SK-N-SH treated with all-trans-retinoic acid at 6 μM for 48 hours (cell line): ENCODE measurements at regions not wholly inside any gene's neighbourhood (a gene's known extent, or its start where the extent isn't known, plus 50 kb on each side); places are given as distances from the start of the nearest gene placed in this dataset.

ENCODE experiments used
- ATAC-seq: fragments of 200-7000 bp; cut with Tn5 transposase; 3 replicates; pipeline ENCODE4 v1.9.1; 2020; ENCODE audit warnings: mild to moderate bottlenecking, moderate library complexity
- ARNTL ChIP-seq: fragments of 450-650 bp; formaldehyde crosslinking; IDR thresholded peaks from 2 replicates; pipeline ENCODE4 v1.5.0; 2020; ENCODE audit warnings: low read depth, mild to moderate bottlenecking, moderate library complexity, borderline replicate concordance
- BACH2 ChIP-seq: fragments of 250-450 bp; sonication (Bioruptor Pico); IDR thresholded peaks from 2 replicates; pipeline ENCODE4 v1.9.0; 2021; ENCODE audit warnings: mild to moderate bottlenecking, borderline replicate concordance
- CSDC2 ChIP-seq: fragments of 250-450 bp; sonication (Bioruptor Pico); IDR thresholded peaks from 2 replicates; pipeline ENCODE4 v1.5.0; 2020; ENCODE audit warnings: mild to moderate bottlenecking, moderate library complexity
- ESRRG ChIP-seq: fragments of 250-450 bp; sonication (Bioruptor Pico); IDR thresholded peaks from 2 replicates; pipeline ENCODE4 v1.6.1; 2021; ENCODE audit warnings: mild to moderate bottlenecking
- ISL1 ChIP-seq: fragments of 250-450 bp; sonication (Bioruptor Pico); IDR thresholded peaks from 2 replicates; pipeline ENCODE4 v2.1.2; 2022; ENCODE audit warnings: mild to moderate bottlenecking, moderate library complexity
- PPARA ChIP-seq: fragments of 250-450 bp; sonication (Bioruptor Pico); IDR thresholded peaks from 2 replicates; pipeline ENCODE4 v1.5.0; 2020; ENCODE audit warnings: mild to moderate bottlenecking, borderline replicate concordance
- SNAI2 ChIP-seq: fragments of 250-450 bp; sonication (Bioruptor Pico); IDR thresholded peaks from 2 replicates; pipeline ENCODE4 v1.5.0; 2020; ENCODE audit warnings: mild to moderate bottlenecking, moderate library complexity
- TCF4 ChIP-seq: fragments of 250-450 bp; sonication (Bioruptor Pico); IDR thresholded peaks from 2 replicates; pipeline ENCODE4 v1.8.0; 2021; ENCODE audit warnings: mild to moderate bottlenecking, moderate library complexity, borderline replicate concordance
- ZC3H10 ChIP-seq: fragments of 250-450 bp; sonication (Bioruptor Pico); IDR thresholded peaks from 2 replicates; pipeline ENCODE4 v1.5.1; 2021; ENCODE audit warnings: mild to moderate bottlenecking, moderate library complexity
- ZFP3 ChIP-seq: fragments of 250-450 bp; sonication (Bioruptor Pico); IDR thresholded peaks from 2 replicates; pipeline ENCODE4 v1.5.0; 2020; ENCODE audit warnings: mild to moderate bottlenecking, moderate library complexity
- ZFP30 ChIP-seq: fragments of 450-650 bp; formaldehyde crosslinking; IDR thresholded peaks from 2 replicates; pipeline ENCODE4 v1.5.0; 2022; ENCODE audit warnings: mild to moderate bottlenecking, moderate library complexity
- ZNF565 ChIP-seq: fragments of 450-650 bp; formaldehyde crosslinking; conservative IDR thresholded peaks from 2 replicates; pipeline ENCODE4 v1.5.0; 2020; ENCODE audit warnings: low read depth, mild to moderate bottlenecking, moderate library complexity
- ZNF70 ChIP-seq: fragments of 450-650 bp; formaldehyde crosslinking; IDR thresholded peaks from 2 replicates; pipeline ENCODE4 v1.5.0; 2020; ENCODE audit warnings: mild to moderate bottlenecking, moderate library complexity
- TF ChIP-seq, protein P1 (sequence below): fragments of 250-450 bp; sonication (Bioruptor Pico); IDR thresholded peaks from 2 replicates; pipeline ENCODE4 v1.5.1; 2021; ENCODE audit warnings: mild to moderate bottlenecking, moderate library complexity
- TF ChIP-seq, protein P2 (sequence below): fragments of 250-450 bp; sonication (Bioruptor Pico); IDR thresholded peaks from 2 replicates; pipeline ENCODE4 v1.8.0; 2021; ENCODE audit warnings: low read depth, mild to moderate bottlenecking, moderate library complexity, borderline replicate concordance
- TF ChIP-seq, protein P3 (sequence below): fragments of 250-450 bp; sonication (Bioruptor Pico); IDR thresholded peaks from 2 replicates; pipeline ENCODE4 v1.5.0; 2020; ENCODE audit warnings: mild to moderate bottlenecking, moderate library complexity
- TF ChIP-seq, protein P4 (sequence below): fragments of 250-450 bp; sonication (Bioruptor Pico); IDR thresholded peaks from 2 replicates; pipeline ENCODE4 v1.8.0; 2020; ENCODE audit warnings: mild to moderate bottlenecking, moderate library complexity, borderline replicate concordance
- TF ChIP-seq, protein P5 (sequence below): fragments of 250-450 bp; sonication (Bioruptor Pico); IDR thresholded peaks from 2 replicates; pipeline ENCODE4 v1.5.1; 2020; ENCODE audit warnings: low read depth, mild to moderate bottlenecking, moderate library complexity

DNA sequence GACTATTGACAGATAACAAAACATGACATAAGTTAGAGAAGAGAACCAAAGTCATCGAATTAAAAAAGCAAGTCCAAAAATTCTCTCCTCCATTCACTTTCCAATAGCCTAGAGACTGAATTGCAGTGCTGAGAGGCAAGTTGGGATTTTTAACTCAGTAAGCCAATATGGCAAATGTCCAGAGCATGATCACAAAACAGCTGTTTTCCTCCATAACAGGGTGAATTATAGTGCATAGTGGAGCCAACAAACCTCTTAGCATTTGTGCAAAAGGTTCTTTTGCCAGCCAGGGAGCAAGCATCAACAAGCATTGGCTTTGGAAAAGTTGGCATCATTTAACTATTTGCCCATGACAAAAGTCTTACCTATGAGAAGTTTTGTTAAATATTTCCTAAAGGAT, 458.8 kb upstream of the NOVA1 start:
- no peak for ATAC-seq
- peak; percentile 68 for TF ChIP-seq ISL1
- no peak for TF ChIP-seq PPARA
- TF ChIP-seq ZFP3 (CRISPR knock-in tag), result no peak

DNA sequence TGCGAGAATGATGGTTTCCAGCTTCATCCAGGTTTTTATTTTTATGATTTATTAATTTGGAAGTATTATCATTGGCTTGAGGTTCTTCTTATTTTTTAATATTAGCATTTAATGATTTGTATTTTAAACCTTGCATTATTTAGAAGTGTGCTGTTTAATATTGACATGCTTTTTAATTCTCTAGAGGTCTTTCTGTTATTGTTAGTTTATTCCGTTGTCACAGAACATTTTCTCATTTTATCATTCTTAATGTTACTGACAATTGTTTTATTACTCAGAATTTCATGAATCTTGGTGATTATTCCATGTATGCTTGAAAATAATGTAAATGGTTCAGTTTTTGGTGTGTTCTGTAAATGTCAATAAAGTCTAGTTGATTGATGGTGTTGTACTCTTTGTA, 463.5 kb upstream of the NOVA1 start:
- TF ChIP-seq, protein P1, sequence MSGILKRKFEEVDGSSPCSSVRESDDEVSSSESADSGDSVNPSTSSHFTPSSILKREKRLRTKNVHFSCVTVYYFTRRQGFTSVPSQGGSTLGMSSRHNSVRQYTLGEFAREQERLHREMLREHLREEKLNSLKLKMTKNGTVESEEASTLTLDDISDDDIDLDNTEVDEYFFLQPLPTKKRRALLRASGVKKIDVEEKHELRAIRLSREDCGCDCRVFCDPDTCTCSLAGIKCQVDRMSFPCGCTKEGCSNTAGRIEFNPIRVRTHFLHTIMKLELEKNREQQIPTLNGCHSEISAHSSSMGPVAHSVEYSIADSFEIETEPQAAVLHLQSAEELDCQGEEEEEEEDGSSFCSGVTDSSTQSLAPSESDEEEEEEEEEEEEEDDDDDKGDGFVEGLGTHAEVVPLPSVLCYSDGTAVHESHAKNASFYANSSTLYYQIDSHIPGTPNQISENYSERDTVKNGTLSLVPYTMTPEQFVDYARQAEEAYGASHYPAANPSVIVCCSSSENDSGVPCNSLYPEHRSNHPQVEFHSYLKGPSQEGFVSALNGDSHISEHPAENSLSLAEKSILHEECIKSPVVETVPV, result no peak
- TF ChIP-seq, protein P2, sequence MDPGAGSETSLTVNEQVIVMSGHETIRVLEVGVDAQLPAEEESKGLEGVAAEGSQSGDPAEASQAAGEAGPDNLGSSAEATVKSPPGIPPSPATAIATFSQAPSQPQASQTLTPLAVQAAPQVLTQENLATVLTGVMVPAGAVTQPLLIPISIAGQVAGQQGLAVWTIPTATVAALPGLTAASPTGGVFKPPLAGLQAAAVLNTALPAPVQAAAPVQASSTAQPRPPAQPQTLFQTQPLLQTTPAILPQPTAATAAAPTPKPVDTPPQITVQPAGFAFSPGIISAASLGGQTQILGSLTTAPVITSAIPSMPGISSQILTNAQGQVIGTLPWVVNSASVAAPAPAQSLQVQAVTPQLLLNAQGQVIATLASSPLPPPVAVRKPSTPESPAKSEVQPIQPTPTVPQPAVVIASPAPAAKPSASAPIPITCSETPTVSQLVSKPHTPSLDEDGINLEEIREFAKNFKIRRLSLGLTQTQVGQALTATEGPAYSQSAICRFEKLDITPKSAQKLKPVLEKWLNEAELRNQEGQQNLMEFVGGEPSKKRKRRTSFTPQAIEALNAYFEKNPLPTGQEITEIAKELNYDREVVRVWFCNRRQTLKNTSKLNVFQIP, result no peak
- TF ChIP-seq ESRRG (CRISPR knock-in tag) (no peak), TCF4 (CRISPR knock-in tag) (no peak), SNAI2 (CRISPR knock-in tag) (no peak), ZNF565 (CRISPR knock-in tag) (no peak), ZC3H10 (CRISPR knock-in tag) (no peak), ZNF70 (CRISPR knock-in tag) (no peak), ZFP3 (CRISPR knock-in tag) (no peak)
- TF ChIP-seq, protein P3, sequence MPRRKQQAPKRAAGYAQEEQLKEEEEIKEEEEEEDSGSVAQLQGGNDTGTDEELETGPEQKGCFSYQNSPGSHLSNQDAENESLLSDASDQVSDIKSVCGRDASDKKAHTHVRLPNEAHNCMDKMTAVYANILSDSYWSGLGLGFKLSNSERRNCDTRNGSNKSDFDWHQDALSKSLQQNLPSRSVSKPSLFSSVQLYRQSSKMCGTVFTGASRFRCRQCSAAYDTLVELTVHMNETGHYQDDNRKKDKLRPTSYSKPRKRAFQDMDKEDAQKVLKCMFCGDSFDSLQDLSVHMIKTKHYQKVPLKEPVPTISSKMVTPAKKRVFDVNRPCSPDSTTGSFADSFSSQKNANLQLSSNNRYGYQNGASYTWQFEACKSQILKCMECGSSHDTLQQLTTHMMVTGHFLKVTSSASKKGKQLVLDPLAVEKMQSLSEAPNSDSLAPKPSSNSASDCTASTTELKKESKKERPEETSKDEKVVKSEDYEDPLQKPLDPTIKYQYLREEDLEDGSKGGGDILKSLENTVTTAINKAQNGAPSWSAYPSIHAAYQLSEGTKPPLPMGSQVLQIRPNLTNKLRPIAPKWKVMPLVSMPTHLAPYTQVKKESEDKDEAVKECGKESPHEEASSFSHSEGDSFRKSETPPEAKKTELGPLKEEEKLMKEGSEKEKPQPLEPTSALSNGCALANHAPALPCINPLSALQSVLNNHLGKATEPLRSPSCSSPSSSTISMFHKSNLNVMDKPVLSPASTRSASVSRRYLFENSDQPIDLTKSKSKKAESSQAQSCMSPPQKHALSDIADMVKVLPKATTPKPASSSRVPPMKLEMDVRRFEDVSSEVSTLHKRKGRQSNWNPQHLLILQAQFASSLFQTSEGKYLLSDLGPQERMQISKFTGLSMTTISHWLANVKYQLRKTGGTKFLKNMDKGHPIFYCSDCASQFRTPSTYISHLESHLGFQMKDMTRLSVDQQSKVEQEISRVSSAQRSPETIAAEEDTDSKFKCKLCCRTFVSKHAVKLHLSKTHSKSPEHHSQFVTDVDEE (CRISPR knock-in tag), result no peak
- TF ChIP-seq, protein P4, sequence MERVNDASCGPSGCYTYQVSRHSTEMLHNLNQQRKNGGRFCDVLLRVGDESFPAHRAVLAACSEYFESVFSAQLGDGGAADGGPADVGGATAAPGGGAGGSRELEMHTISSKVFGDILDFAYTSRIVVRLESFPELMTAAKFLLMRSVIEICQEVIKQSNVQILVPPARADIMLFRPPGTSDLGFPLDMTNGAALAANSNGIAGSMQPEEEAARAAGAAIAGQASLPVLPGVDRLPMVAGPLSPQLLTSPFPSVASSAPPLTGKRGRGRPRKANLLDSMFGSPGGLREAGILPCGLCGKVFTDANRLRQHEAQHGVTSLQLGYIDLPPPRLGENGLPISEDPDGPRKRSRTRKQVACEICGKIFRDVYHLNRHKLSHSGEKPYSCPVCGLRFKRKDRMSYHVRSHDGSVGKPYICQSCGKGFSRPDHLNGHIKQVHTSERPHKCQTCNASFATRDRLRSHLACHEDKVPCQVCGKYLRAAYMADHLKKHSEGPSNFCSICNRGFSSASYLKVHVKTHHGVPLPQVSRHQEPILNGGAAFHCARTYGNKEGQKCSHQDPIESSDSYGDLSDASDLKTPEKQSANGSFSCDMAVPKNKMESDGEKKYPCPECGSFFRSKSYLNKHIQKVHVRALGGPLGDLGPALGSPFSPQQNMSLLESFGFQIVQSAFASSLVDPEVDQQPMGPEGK, result no peak
- no peak for ATAC-seq

DNA sequence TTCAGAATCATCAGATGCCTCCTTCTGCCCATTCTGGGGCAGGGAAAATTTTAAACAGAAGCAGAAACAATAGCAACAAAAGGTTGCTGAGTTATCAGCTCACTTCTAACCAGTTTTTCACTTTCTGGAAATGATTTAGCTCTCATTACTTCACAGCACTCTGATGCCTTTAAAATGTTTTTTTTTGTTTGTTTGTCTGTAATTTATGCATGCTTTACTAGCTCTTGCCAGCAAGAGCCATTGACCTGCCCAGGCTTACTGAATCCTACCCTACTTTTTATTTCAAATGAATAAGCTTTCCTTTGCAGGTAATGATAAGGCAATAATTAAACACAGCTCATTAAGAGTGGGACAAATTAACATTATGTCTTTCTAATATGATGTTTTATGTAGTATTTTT, 466.1 kb upstream of the NOVA1 start:
- TF ChIP-seq ZNF70 (CRISPR knock-in tag), result no peak
- no peak for TF ChIP-seq PPARA
- no peak for TF ChIP-seq ARNTL
- TF ChIP-seq CSDC2 (CRISPR knock-in tag), result no peak
- no peak for TF ChIP-seq ISL1
- TF ChIP-seq BACH2, result no peak
- TF ChIP-seq, protein P5, sequence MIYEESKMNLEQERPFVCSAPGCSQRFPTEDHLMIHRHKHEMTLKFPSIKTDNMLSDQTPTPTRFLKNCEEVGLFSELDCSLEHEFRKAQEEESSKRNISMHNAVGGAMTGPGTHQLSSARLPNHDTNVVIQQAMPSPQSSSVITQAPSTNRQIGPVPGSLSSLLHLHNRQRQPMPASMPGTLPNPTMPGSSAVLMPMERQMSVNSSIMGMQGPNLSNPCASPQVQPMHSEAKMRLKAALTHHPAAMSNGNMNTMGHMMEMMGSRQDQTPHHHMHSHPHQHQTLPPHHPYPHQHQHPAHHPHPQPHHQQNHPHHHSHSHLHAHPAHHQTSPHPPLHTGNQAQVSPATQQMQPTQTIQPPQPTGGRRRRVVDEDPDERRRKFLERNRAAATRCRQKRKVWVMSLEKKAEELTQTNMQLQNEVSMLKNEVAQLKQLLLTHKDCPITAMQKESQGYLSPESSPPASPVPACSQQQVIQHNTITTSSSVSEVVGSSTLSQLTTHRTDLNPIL, result no peak
- TF ChIP-seq, protein P1, result no peak
- no peak for TF ChIP-seq ZFP3 (CRISPR knock-in tag)
- TF ChIP-seq SNAI2 (CRISPR knock-in tag), result no peak
- no peak for TF ChIP-seq ZFP30 (CRISPR knock-in tag)
- TF ChIP-seq, protein P4, result no peak
- ATAC-seq, result no peak
